Esophagus squamous epithelium (tissue), 4 donors: ENCODE measurements at regions not wholly inside any gene's neighbourhood (a gene's known extent, or its start where the extent isn't known, plus 50 kb on each side); places are given as distances from the start of the nearest gene placed in this dataset.

Source experiments
- CTCF ChIP-seq, 6 experiments: fragments of 450-650 bp in 4 of 6; fragments of 200-600 bp in 2 of 6; sonication (generic) in 2 of 6; IDR thresholded peaks; one replicate each; pipeline ENCODE4 v1.5.1; 2016 to 2019; ENCODE audit warnings: antibody characterized with exemption in 6 of 6, mild to moderate bottlenecking in 4 of 6, moderate library complexity in 4 of 6
- POLR2A ChIP-seq, 4 donors: fragments of 450-650 bp; IDR thresholded peaks; one replicate each; pipeline ENCODE4 v1.6.1; 2017; ENCODE audit warnings: antibody characterized with exemption in 4 of 4, mild to moderate bottlenecking in 4 of 4, moderate library complexity in 3 of 4

- TF ChIP-seq CTCF (IDR thresholded peaks at IDR 0.05) = no peak
- TF ChIP-seq POLR2A (IDR thresholded peaks at IDR 0.05) = no peak
Measured at GRCh38 chr10:111481866-111482265, 405.0 kb downstream of the ADRA2A start.
